A549 (cell line): ENCODE measurements at regions not wholly inside any gene's neighbourhood (a gene's known extent, or its start where the extent isn't known, plus 50 kb on each side); places are given as distances from the start of the nearest gene placed in this dataset.

Experiments
- CEBPB ChIP-seq, 2 experiments: fragments of >200 bp in 1 of 2; sonication (Bioruptor Twin) in 1 of 2; formaldehyde crosslinking in 1 of 2; IDR thresholded peaks; 2 replicates each; pipeline ENCODE4 v1.6.1; 2012 to 2016
- CTCF ChIP-seq: fragments of >200 bp; sonication (Bioruptor Twin); formaldehyde crosslinking; IDR thresholded peaks from 3 replicates; pipeline ENCODE4 v1.5.1; 2016
- EP300 ChIP-seq, 2 experiments: fragments of >200 bp; sonication (Bioruptor Twin); formaldehyde crosslinking; IDR thresholded peaks; 2 replicates in 1 of 2; 3 replicates in 1 of 2; pipeline ENCODE4 v1.6.1; 2016 to 2017
- FOSB ChIP-seq: fragments of 250-450 bp; sonication (Bioruptor Pico); IDR thresholded peaks from 2 replicates; pipeline ENCODE4 v1.5.0; 2020; ENCODE audit warnings: mild to moderate bottlenecking, moderate library complexity
- MYC ChIP-seq: IDR thresholded peaks from 2 replicates; pipeline ENCODE4 v1.6.1; 2012; ENCODE audit warnings: mild to moderate bottlenecking, inconsistent platforms, low read length, improper control_type of control experiment, borderline replicate concordance
- RAD21 ChIP-seq, 2 experiments: fragments of >200 bp in 1 of 2; sonication (Bioruptor Twin) in 1 of 2; formaldehyde crosslinking in 1 of 2; IDR thresholded peaks in 1 of 2; conservative IDR thresholded peaks in 1 of 2; 2 replicates in 1 of 2; 3 replicates in 1 of 2; pipeline ENCODE4 v1.6.1; 2012 to 2018; ENCODE audit warnings: inconsistent platforms in 1 of 2

GRCh38 chr4:106450249-106450648 is 81.7 kb upstream of the GIMD1 start:
- no peak for TF ChIP-seq FOSB (CRISPR knock-in tag)
- no peak for TF ChIP-seq EP300 (IDR thresholded peaks at IDR 0.05)
- no peak for TF ChIP-seq CTCF
- no peak for TF ChIP-seq MYC
- no peak for TF ChIP-seq RAD21 (conservative IDR thresholded peaks at IDR 0.05 in 1 of 2, IDR thresholded peaks at IDR 0.05 in 1 of 2)
- no peak for TF ChIP-seq CEBPB (IDR thresholded peaks at IDR 0.05)
